H9 (cell line): ENCODE measurements at regions not wholly inside any gene's neighbourhood (a gene's known extent, or its start where the extent isn't known, plus 50 kb on each side); places are given as distances from the start of the nearest gene placed in this dataset.

ENCODE experiments used
- DNase-seq: peaks from one replicate; pipeline ENCODE4 v3.0.0-alpha.2; 2017
- H2AFZ ChIP-seq: one replicate; pipeline ENCODE4 v1.6.1; 2013; ENCODE audit warnings: mild to moderate bottlenecking, low read length, control low read depth, moderate library complexity
- H2AK5ac ChIP-seq: 2 replicates; pipeline ENCODE4 v1.6.1; 2013; ENCODE audit warnings: low read length, control low read depth, mixed read lengths; ENCODE audit not compliant: insufficient read length
- H2BK120ac ChIP-seq: one replicate; pipeline ENCODE4 v1.6.1; 2013; ENCODE audit warnings: low read depth, mild to moderate bottlenecking, low read length, control low read depth, inconsistent platforms; ENCODE audit not compliant: poor library complexity, severe bottlenecking
- H2BK12ac ChIP-seq: 2 replicates; pipeline ENCODE4 v1.6.1; 2013; ENCODE audit warnings: low read length, control low read depth, mixed read lengths, low read depth; ENCODE audit not compliant: insufficient read length
- H2BK15ac ChIP-seq: 2 replicates; pipeline ENCODE4 v1.6.1; 2013; ENCODE audit warnings: low read depth, low read length, control low read depth
- H2BK20ac ChIP-seq: one replicate; pipeline ENCODE4 v1.6.1; 2013; ENCODE audit warnings: low read depth, mild to moderate bottlenecking, low read length, control low read depth, inconsistent platforms; ENCODE audit not compliant: poor library complexity, severe bottlenecking
- H2BK5ac ChIP-seq: 2 replicates; pipeline ENCODE4 v1.6.1; 2013; ENCODE audit warnings: low read length, control low read depth, mixed read lengths; ENCODE audit not compliant: insufficient read length
- H3K14ac ChIP-seq: 2 replicates; pipeline ENCODE4 v1.6.1; 2013; ENCODE audit warnings: low read length, control low read depth; ENCODE audit not compliant: insufficient read depth
- H3K18ac ChIP-seq: 2 replicates; pipeline ENCODE4 v1.6.1; 2013; ENCODE audit warnings: low read depth, mild to moderate bottlenecking, mixed read lengths, low read length, control low read depth; ENCODE audit not compliant: insufficient read length
- H3K23ac ChIP-seq: 2 replicates; pipeline ENCODE4 v1.6.1; 2013; ENCODE audit warnings: low read length, control low read depth, mixed read lengths, low read depth; ENCODE audit not compliant: insufficient read length
- H3K23me2 ChIP-seq: 2 replicates; pipeline ENCODE4 v1.6.1; 2013; ENCODE audit warnings: low read depth, mild to moderate bottlenecking, mixed read lengths, low read length, control low read depth; ENCODE audit not compliant: insufficient read length, poor library complexity, severe bottlenecking
- H3K27ac ChIP-seq: 2 replicates; pipeline ENCODE4 v1.5.1; 2013; ENCODE audit warnings: low read length, control low read depth, mixed read lengths, low read depth; ENCODE audit not compliant: insufficient read length
- H3K27me3 ChIP-seq: 2 replicates; pipeline ENCODE4 v1.6.1; 2013; ENCODE audit warnings: low read length, control low read depth, inconsistent platforms; ENCODE audit not compliant: insufficient read depth
- H3K4ac ChIP-seq: 2 replicates; pipeline ENCODE4 v1.6.1; 2013; ENCODE audit warnings: low read depth, mild to moderate bottlenecking, control low read depth, inconsistent platforms, low read length, moderate library complexity
- H3K4me1 ChIP-seq: 2 replicates; pipeline ENCODE4 v1.6.1; 2013; ENCODE audit warnings: low read length, control low read depth, inconsistent platforms; ENCODE audit not compliant: insufficient read depth
- H3K4me2 ChIP-seq: 2 replicates; pipeline ENCODE4 v1.6.1; 2013; ENCODE audit warnings: low read length, control low read depth, mixed read lengths; ENCODE audit not compliant: insufficient read length, insufficient read depth
- H3K56ac ChIP-seq: 2 replicates; pipeline ENCODE4 v1.6.1; 2013; ENCODE audit warnings: low read depth, mild to moderate bottlenecking, mixed read lengths, low read length, control low read depth; ENCODE audit not compliant: insufficient read length
- H3K79me1 ChIP-seq: 2 replicates; pipeline ENCODE4 v1.6.1; 2013; ENCODE audit warnings: low read depth, mild to moderate bottlenecking, moderate library complexity, low read length, control low read depth, inconsistent platforms; ENCODE audit not compliant: insufficient read depth, poor library complexity, severe bottlenecking
- H3K79me2 ChIP-seq: 2 replicates; pipeline ENCODE4 v1.6.1; 2013; ENCODE audit warnings: low read length, control low read depth, inconsistent platforms; ENCODE audit not compliant: insufficient read depth
- H3K9ac ChIP-seq: 2 replicates; pipeline ENCODE4 v1.6.1; 2013; ENCODE audit warnings: low read length, control low read depth, mixed read lengths; ENCODE audit not compliant: insufficient read length; ENCODE audit errors: extremely low read depth
- H3K9me3 ChIP-seq: one replicate; pipeline ENCODE4 v1.6.1; 2013; ENCODE audit warnings: low read depth, low read length, inconsistent platforms; ENCODE audit not compliant: control insufficient read depth
- H3T11ph ChIP-seq: one replicate; pipeline ENCODE4 v1.6.1; 2013; ENCODE audit warnings: mild to moderate bottlenecking, low read length, control low read depth, inconsistent platforms
- H4K20me1 ChIP-seq: one replicate; pipeline ENCODE4 v1.6.1; 2013; ENCODE audit not compliant: control insufficient read depth, insufficient read length, insufficient read depth
- H4K5ac ChIP-seq: 2 replicates; pipeline ENCODE4 v1.6.1; 2013; ENCODE audit warnings: low read depth, mild to moderate bottlenecking, mixed read lengths, low read length, control low read depth; ENCODE audit not compliant: insufficient read length
- H4K8ac ChIP-seq: replicated peaks from 2 replicates; pipeline ENCODE4 v1.6.1; 2013; ENCODE audit warnings: low read length, control low read depth, mixed read lengths, low read depth; ENCODE audit not compliant: insufficient read length
- H4K91ac ChIP-seq: 2 replicates; pipeline ENCODE4 v1.6.1; 2013; ENCODE audit warnings: low read depth, mild to moderate bottlenecking, moderate library complexity, mixed read lengths, low read length, control low read depth; ENCODE audit not compliant: insufficient read length
- H3K27ac Mint-ChIP-seq, 3 experiments: 2 replicates in 2 of 3; 3 replicates in 1 of 3; pipeline ENCODE4 v1.8.0; 2020 to 2021; ENCODE audit warnings: mixed read lengths in 3 of 3, mild to moderate bottlenecking in 1 of 3, moderate library complexity in 1 of 3
- H3K27me3 Mint-ChIP-seq: 2 replicates; pipeline ENCODE4 v1.8.0; 2021; ENCODE audit warnings: low read depth, mild to moderate bottlenecking, moderate library complexity, mixed read lengths
- H3K36me3 Mint-ChIP-seq, 3 experiments: 2 replicates in 2 of 3; 3 replicates in 1 of 3; pipeline ENCODE4 v1.8.0; 2020 to 2021; ENCODE audit warnings: low read depth in 3 of 3, mixed read lengths in 3 of 3; ENCODE audit not compliant: insufficient read depth in 1 of 3
- H3K4me1 Mint-ChIP-seq, 2 experiments: 2 replicates each; pipeline ENCODE4 v1.8.0; 2020; ENCODE audit warnings: mixed read lengths in 2 of 2
- H3K4me3 Mint-ChIP-seq, 2 experiments: 2 replicates in 1 of 2; 3 replicates in 1 of 2; pipeline ENCODE4 v1.8.0; 2020 to 2021; ENCODE audit warnings: mild to moderate bottlenecking in 2 of 2, mixed read lengths in 2 of 2, moderate library complexity in 1 of 2
- H3K9me3 Mint-ChIP-seq, 2 experiments: 2 replicates in 1 of 2; 3 replicates in 1 of 2; pipeline ENCODE4 v1.8.0; 2020; ENCODE audit warnings: mild to moderate bottlenecking in 2 of 2, mixed read lengths in 2 of 2, moderate library complexity in 1 of 2
- WGBS: extraction: QIAGEN DNeasy Blood & Tissue Kit; methylation state at CpG from one replicate; pipeline ENCODE4 v1.1.7; 2013; ENCODE audit warnings: missing lambda C conversion rate, low lambda C conversion rate, mixed read lengths; ENCODE audit not compliant: insufficient read length; ENCODE audit errors: extremely low coverage; 5-methylcytosine and 5-hydroxymethylcytosine counted together
- TF ChIP-seq, protein P1 (sequence below): fragments of 200-600 bp; sonication (generic); conservative IDR thresholded peaks from 3 replicates; pipeline ENCODE4 v1.8.0; 2021; ENCODE audit warnings: antibody characterized with exemption, mild to moderate bottlenecking

DNA sequence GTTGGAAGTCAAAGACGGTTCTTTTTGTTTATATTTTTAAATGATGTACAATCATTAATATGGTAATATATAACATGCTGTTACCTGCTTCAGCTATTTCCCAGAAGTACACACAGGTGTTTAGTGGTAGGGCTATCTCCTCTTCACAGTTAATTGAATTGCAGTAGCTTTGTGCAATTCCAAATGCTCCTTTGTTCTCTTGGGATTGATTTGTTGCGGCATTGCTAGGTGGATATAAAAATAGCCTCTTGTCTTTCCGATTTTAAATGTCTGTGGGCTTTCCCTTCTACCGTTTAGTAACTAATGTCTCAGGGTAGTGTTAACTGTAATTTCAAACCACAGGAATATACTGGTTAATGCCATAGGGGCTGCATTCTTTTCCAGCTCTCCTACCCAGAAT lies 307.6 kb upstream of the SLITRK3 start:
- H3K4me2 ChIP-seq: no peak overlapping the region
- no peak overlapping the region for H2BK120ac ChIP-seq
- H3K9me3 ChIP-seq: no peaks in the 10 kb centered on the region
- peaks cover 8 to 9% (median 9%) of the 10 kb centered on the region in 3 experiments for H3K36me3 Mint-ChIP-seq
- no peaks in the 10 kb centered on the region for H3K79me2 ChIP-seq
- H3K56ac ChIP-seq: no peak overlapping the region
- no peak overlapping the region for H3K27ac Mint-ChIP-seq
- H3K9ac ChIP-seq: no peak overlapping the region
- no peak overlapping the region for H3K27ac ChIP-seq
- no peak overlapping the region for H3K18ac ChIP-seq
- no CpG with 5 or more reads among the region's 4 CpGs for WGBS
- DNase-seq: no peak
- H2BK12ac ChIP-seq: no peak overlapping the region
- H3K23me2 ChIP-seq: no peaks in the 10 kb centered on the region
- no peak overlapping the region for H3T11ph ChIP-seq
- H3K14ac ChIP-seq: no peak overlapping the region
- H3K4me1 Mint-ChIP-seq: no peaks in the 10 kb centered on the region; a peak in 1 of 4 replicates
- H3K4ac ChIP-seq: no peak overlapping the region
- no peak overlapping the region for H2BK5ac ChIP-seq
- no peaks in the 10 kb centered on the region for H3K4me1 ChIP-seq
- no peak overlapping the region for H3K4me3 Mint-ChIP-seq
- no peak overlapping the region for H2BK15ac ChIP-seq
- no peak overlapping the region for H2BK20ac ChIP-seq
- H3K27me3 ChIP-seq: no peaks in the 10 kb centered on the region
- no peak overlapping the region for H2AFZ ChIP-seq
- H4K91ac ChIP-seq: no peak overlapping the region
- no peaks in the 10 kb centered on the region for H3K27me3 Mint-ChIP-seq
- TF ChIP-seq, protein P1, sequence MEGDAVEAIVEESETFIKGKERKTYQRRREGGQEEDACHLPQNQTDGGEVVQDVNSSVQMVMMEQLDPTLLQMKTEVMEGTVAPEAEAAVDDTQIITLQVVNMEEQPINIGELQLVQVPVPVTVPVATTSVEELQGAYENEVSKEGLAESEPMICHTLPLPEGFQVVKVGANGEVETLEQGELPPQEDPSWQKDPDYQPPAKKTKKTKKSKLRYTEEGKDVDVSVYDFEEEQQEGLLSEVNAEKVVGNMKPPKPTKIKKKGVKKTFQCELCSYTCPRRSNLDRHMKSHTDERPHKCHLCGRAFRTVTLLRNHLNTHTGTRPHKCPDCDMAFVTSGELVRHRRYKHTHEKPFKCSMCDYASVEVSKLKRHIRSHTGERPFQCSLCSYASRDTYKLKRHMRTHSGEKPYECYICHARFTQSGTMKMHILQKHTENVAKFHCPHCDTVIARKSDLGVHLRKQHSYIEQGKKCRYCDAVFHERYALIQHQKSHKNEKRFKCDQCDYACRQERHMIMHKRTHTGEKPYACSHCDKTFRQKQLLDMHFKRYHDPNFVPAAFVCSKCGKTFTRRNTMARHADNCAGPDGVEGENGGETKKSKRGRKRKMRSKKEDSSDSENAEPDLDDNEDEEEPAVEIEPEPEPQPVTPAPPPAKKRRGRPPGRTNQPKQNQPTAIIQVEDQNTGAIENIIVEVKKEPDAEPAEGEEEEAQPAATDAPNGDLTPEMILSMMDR: no peak
- H2AK5ac ChIP-seq: no peak overlapping the region
- H3K9me3 Mint-ChIP-seq: peaks cover 11 to 21% of the 10 kb centered on the region in 2 experiments
- no peaks in the 10 kb centered on the region for H4K20me1 ChIP-seq
- no peak overlapping the region for H4K5ac ChIP-seq
- H3K79me1 ChIP-seq: no peaks in the 10 kb centered on the region
- H4K8ac ChIP-seq: no peak overlapping the region
- no peak overlapping the region for H3K23ac ChIP-seq
